NB4 (cell line): ENCODE measurements at regions not wholly inside any gene's neighbourhood (a gene's known extent, or its start where the extent isn't known, plus 50 kb on each side); places are given as distances from the start of the nearest gene placed in this dataset.

ENCODE experiments used
- CTCF ChIP-seq: IDR thresholded peaks from one replicate; pipeline ENCODE4 v1.5.1; 2012; ENCODE audit warnings: low read depth, low read length
- POLR2A ChIP-seq: IDR thresholded peaks from 2 replicates; pipeline ENCODE4 v1.6.1; 2011; ENCODE audit warnings: mild to moderate bottlenecking; ENCODE audit not compliant: insufficient read length; ENCODE audit errors: extremely low read depth

- TF ChIP-seq POLR2A (no peak), CTCF (no peak)
Observed at GRCh38 chr4:155603360-155603891, 63.2 kb upstream of the GUCY1A1 start.
